ENCODE measurements at regions not wholly inside any gene's neighbourhood (a gene's known extent, or its start where the extent isn't known, plus 50 kb on each side); places are given as distances from the start of the nearest gene placed in this dataset.
"Not testable (repeated sequence)": the region's sequence is repeated elsewhere in the genome, so short reads cannot be mapped to it uniquely, and the experiment has no call there.

- Histone ChIP-seq H3K27me3 (ENCODE audit: insufficient read depth, low read length) (no peaks in the 10 kb centered on the region), H3K4me3 (ENCODE audit: low read length) (no peak overlapping the region), H3K9me3 (ENCODE audit: low read depth, low read length) (peaks cover 10% of the 10 kb centered on the region), H3K4me1 (ENCODE audit: insufficient read depth, low read length) (no peaks in the 10 kb centered on the region)
Observed at GRCh38 chr22:49513358-49513851, 314.3 kb downstream of the BRD1 start.

GRCh38 chr22:49512487-49513165, 315.0 kb downstream of the BRD1 start:
- H3K9me3 ChIP-seq (ENCODE audit: low read depth, low read length): peaks cover 10% of the 10 kb centered on the region
- H3K27me3 ChIP-seq (ENCODE audit: insufficient read depth, low read length): no peaks in the 10 kb centered on the region
- no peaks in the 10 kb centered on the region for H3K4me1 ChIP-seq (ENCODE audit: insufficient read depth, low read length)
- no peak overlapping the region for H3K4me3 ChIP-seq (ENCODE audit: low read length)

GRCh38 chr22:49511393-49512189, 316.1 kb downstream of the BRD1 start:
- H3K4me1 ChIP-seq (ENCODE audit: insufficient read depth, low read length); H3K4me3 ChIP-seq (ENCODE audit: low read length); H3K27me3 ChIP-seq (ENCODE audit: insufficient read depth, low read length): not testable (repeated sequence)
- H3K9me3 ChIP-seq (ENCODE audit: low read depth, low read length): peaks cover 10% of the 10 kb centered on the region

- Histone ChIP-seq H3K4me3 (ENCODE audit: low read length) (no peak overlapping the region), H3K27me3 (ENCODE audit: insufficient read depth, low read length) (no peaks in the 10 kb centered on the region), H3K9me3 (ENCODE audit: low read depth, low read length) (peaks cover 10% of the 10 kb centered on the region), H3K4me1 (ENCODE audit: insufficient read depth, low read length) (no peaks in the 10 kb centered on the region)
Observed at GRCh38 chr22:49510718-49511117, 317.0 kb downstream of the BRD1 start.

GRCh38 chr22:49509016-49509415, 318.7 kb downstream of the BRD1 start:
- no peaks in the 10 kb centered on the region for H3K4me1 ChIP-seq (ENCODE audit: insufficient read depth, low read length)
- no peak overlapping the region for H3K4me3 ChIP-seq (ENCODE audit: low read length)
- H3K27me3 ChIP-seq (ENCODE audit: insufficient read depth, low read length): no peaks in the 10 kb centered on the region
- peaks cover 10% of the 10 kb centered on the region for H3K9me3 ChIP-seq (ENCODE audit: low read depth, low read length)

- H3K4me3 ChIP-seq (ENCODE audit: low read length): no peak overlapping the region
- peaks cover 10% of the 10 kb centered on the region for H3K9me3 ChIP-seq (ENCODE audit: low read depth, low read length)
- H3K27me3 ChIP-seq (ENCODE audit: insufficient read depth, low read length): no peaks in the 10 kb centered on the region
- no peaks in the 10 kb centered on the region for H3K4me1 ChIP-seq (ENCODE audit: insufficient read depth, low read length)
Observed at GRCh38 chr22:49508561-49508960, 319.1 kb downstream of the BRD1 start.

- H3K27me3 ChIP-seq (ENCODE audit: insufficient read depth, low read length): no peaks in the 10 kb centered on the region
- no peaks in the 10 kb centered on the region for H3K4me1 ChIP-seq (ENCODE audit: insufficient read depth, low read length)
- no peak overlapping the region for H3K4me3 ChIP-seq (ENCODE audit: low read length)
- peaks cover 10% of the 10 kb centered on the region for H3K9me3 ChIP-seq (ENCODE audit: low read depth, low read length)
Observed at GRCh38 chr22:49507607-49508292, 319.9 kb downstream of the BRD1 start.

- no peaks in the 10 kb centered on the region for H3K27me3 ChIP-seq (ENCODE audit: insufficient read depth, low read length)
- H3K4me1 ChIP-seq (ENCODE audit: insufficient read depth, low read length): no peaks in the 10 kb centered on the region
- H3K4me3 ChIP-seq (ENCODE audit: low read length): no peak overlapping the region
- H3K9me3 ChIP-seq (ENCODE audit: low read depth, low read length): no peaks in the 10 kb centered on the region
Observed at GRCh38 chr22:49506010-49506400, 321.7 kb downstream of the BRD1 start.

- Histone ChIP-seq H3K27me3 (ENCODE audit: insufficient read depth, low read length) (no peaks in the 10 kb centered on the region), H3K4me3 (ENCODE audit: low read length) (no peak overlapping the region)
Observed at GRCh38 chr22:49505337-49506009, 322.2 kb downstream of the BRD1 start.

GRCh38 chr22:49503896-49504521, 323.7 kb downstream of the BRD1 start:
- no peaks in the 10 kb centered on the region for H3K9me3 ChIP-seq (ENCODE audit: low read depth, low read length)
- no peaks in the 10 kb centered on the region for H3K27me3 ChIP-seq (ENCODE audit: insufficient read depth, low read length)
- no peak overlapping the region for H3K4me3 ChIP-seq (ENCODE audit: low read length)

More at GRCh38 chr22:49505337-49506009, 322.2 kb downstream of the BRD1 start:
- no peaks in the 10 kb centered on the region for H3K4me1 ChIP-seq (ENCODE audit: insufficient read depth, low read length)
- H3K9me3 ChIP-seq (ENCODE audit: low read depth, low read length): no peaks in the 10 kb centered on the region

GRCh38 chr22:49503321-49503720, 324.4 kb downstream of the BRD1 start:
- no peaks in the 10 kb centered on the region for H3K27me3 ChIP-seq (ENCODE audit: insufficient read depth, low read length)
- H3K4me3 ChIP-seq (ENCODE audit: low read length): no peak overlapping the region
- no peaks in the 10 kb centered on the region for H3K4me1 ChIP-seq (ENCODE audit: insufficient read depth, low read length)
- H3K9me3 ChIP-seq (ENCODE audit: low read depth, low read length): no peaks in the 10 kb centered on the region

More at GRCh38 chr22:49503896-49504521, 323.7 kb downstream of the BRD1 start:
- H3K4me1 ChIP-seq (ENCODE audit: insufficient read depth, low read length): no peaks in the 10 kb centered on the region

GRCh38 chr22:49502126-49502826, 325.4 kb downstream of the BRD1 start:
- Histone ChIP-seq H3K4me1 (ENCODE audit: insufficient read depth, low read length) (no peaks in the 10 kb centered on the region), H3K9me3 (ENCODE audit: low read depth, low read length) (no peaks in the 10 kb centered on the region)

GRCh38 chr22:49500942-49501395, 326.7 kb downstream of the BRD1 start:
- H3K9me3 ChIP-seq (ENCODE audit: low read depth, low read length): no peaks in the 10 kb centered on the region
- H3K4me3 ChIP-seq (ENCODE audit: low read length): no peak overlapping the region
- no peaks in the 10 kb centered on the region for H3K27me3 ChIP-seq (ENCODE audit: insufficient read depth, low read length)
- H3K4me1 ChIP-seq (ENCODE audit: insufficient read depth, low read length): no peaks in the 10 kb centered on the region

More at GRCh38 chr22:49502126-49502826, 325.4 kb downstream of the BRD1 start:
- Histone ChIP-seq H3K27me3 (ENCODE audit: insufficient read depth, low read length) (no peaks in the 10 kb centered on the region), H3K4me3 (ENCODE audit: low read length) (no peak overlapping the region)

GRCh38 chr22:49500076-49500460, 327.6 kb downstream of the BRD1 start:
- no peaks in the 10 kb centered on the region for H3K4me1 ChIP-seq (ENCODE audit: insufficient read depth, low read length)
- H3K4me3 ChIP-seq (ENCODE audit: low read length): no peak overlapping the region
- no peaks in the 10 kb centered on the region for H3K9me3 ChIP-seq (ENCODE audit: low read depth, low read length)
- H3K27me3 ChIP-seq (ENCODE audit: insufficient read depth, low read length): no peaks in the 10 kb centered on the region

Data from mononuclear cell (primary cell).